Smooth muscle cell (in vitro differentiated cells): ENCODE measurements at regions not wholly inside any gene's neighbourhood (a gene's known extent, or its start where the extent isn't known, plus 50 kb on each side); places are given as distances from the start of the nearest gene placed in this dataset.

Experiments used
- DNase-seq: peaks from one replicate; lab custom pipeline; 2025; ENCODE audit not compliant: unreplicated experiment; lab: John Stamatoyannopoulos, UW
- H2AFZ ChIP-seq: fragments of 200-600 bp; sonication (generic); 2 replicates; pipeline ENCODE4 v1.6.0; 2016; ENCODE audit warnings: antibody characterized with exemption, low read depth, mild to moderate bottlenecking
- H3F3A ChIP-seq: fragments of 200-600 bp; sonication (generic); 2 replicates; pipeline ENCODE4 v1.6.0; 2017; ENCODE audit warnings: antibody characterized with exemption, low read depth
- H3K27ac ChIP-seq: fragments of 200-600 bp; sonication (generic); 2 replicates; pipeline ENCODE4 v1.5.1; 2016; ENCODE audit warnings: low read depth, mild to moderate bottlenecking
- H3K27me3 ChIP-seq: fragments of 200-600 bp; sonication (generic); 2 replicates; pipeline ENCODE4 v1.6.1; 2016; ENCODE audit warnings: low read depth, mild to moderate bottlenecking
- H3K36me3 ChIP-seq: fragments of 200-600 bp; sonication (generic); 2 replicates; pipeline ENCODE4 v1.5.1; 2016; ENCODE audit warnings: low read depth
- H3K4me1 ChIP-seq: fragments of 200-600 bp; sonication (generic); 2 replicates; pipeline ENCODE4 v1.5.1; 2016; ENCODE audit warnings: low read depth
- H3K4me2 ChIP-seq: fragments of 200-600 bp; sonication (generic); 2 replicates; pipeline ENCODE4 v1.6.0; 2016; ENCODE audit warnings: mild to moderate bottlenecking
- H3K4me3 ChIP-seq: fragments of 200-600 bp; sonication (generic); 2 replicates; pipeline ENCODE4 v1.5.1; 2016; ENCODE audit warnings: mild to moderate bottlenecking
- H3K79me2 ChIP-seq: fragments of 200-600 bp; sonication (generic); 2 replicates; pipeline ENCODE4 v1.6.0; 2016; ENCODE audit warnings: low read depth, mild to moderate bottlenecking
- H3K9ac ChIP-seq: fragments of 200-600 bp; sonication (generic); 2 replicates; pipeline ENCODE4 v1.6.0; 2016; ENCODE audit warnings: low read depth
- H3K9me3 ChIP-seq: fragments of 200-600 bp; sonication (generic); replicated peaks from 2 replicates; pipeline ENCODE4 v1.5.1; 2016; ENCODE audit warnings: low read depth
- H4K20me1 ChIP-seq: fragments of 200-600 bp; sonication (generic); 2 replicates; pipeline ENCODE4 v1.6.0; 2016; ENCODE audit warnings: low read depth
- WGBS: methylation state at CpG from one replicate; pipeline ENCODE4 v1.1.7; 2016; ENCODE audit warnings: low lambda C conversion rate; 5-methylcytosine and 5-hydroxymethylcytosine counted together
- TF ChIP-seq, protein P1 (sequence below): fragments of 200-600 bp; sonication (generic); IDR thresholded peaks from 2 replicates; pipeline ENCODE4 v1.5.1; 2017; ENCODE audit warnings: borderline replicate concordance, mild to moderate bottlenecking, antibody characterized with exemption; ENCODE audit not compliant: insufficient read depth, poor library complexity, severe bottlenecking

DNA sequence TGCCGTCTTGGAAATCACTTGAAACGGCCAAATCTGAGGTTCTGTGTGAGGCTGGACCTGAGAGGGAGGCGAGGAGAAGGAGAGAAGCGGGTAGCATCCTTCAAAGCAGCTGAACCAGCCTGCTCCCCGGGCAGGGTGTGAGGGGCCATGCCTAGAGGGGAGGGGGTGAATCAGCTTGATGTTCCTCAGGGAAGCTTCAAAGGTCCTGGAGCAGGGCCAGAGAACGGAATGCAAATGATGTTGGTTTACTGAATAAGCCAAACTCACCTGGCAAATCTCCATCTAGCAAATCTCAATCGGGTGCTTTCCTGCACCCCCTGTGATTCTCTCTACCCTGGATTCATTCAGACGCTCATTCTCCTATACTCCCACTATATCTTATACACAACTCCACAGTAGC, 226.9 kb downstream of the WDR11 start:
- Histone ChIP-seq H3K9ac (no peak overlapping the region), H3K27ac (peak overlapping the region; percentile 59), H3K4me3 (no peak overlapping the region), H3F3A (peaks cover 30% of the 10 kb centered on the region), H4K20me1 (no peaks in the 10 kb centered on the region), H3K4me1 (peaks cover 9% of the 10 kb centered on the region), H2AFZ (no peak overlapping the region), H3K36me3 (no peaks in the 10 kb centered on the region), H3K79me2 (no peaks in the 10 kb centered on the region), H3K9me3 (no peaks in the 10 kb centered on the region), H3K27me3 (no peaks in the 10 kb centered on the region), H3K4me2 (peak overlapping the region; percentile 65)
- TF ChIP-seq, protein P1, sequence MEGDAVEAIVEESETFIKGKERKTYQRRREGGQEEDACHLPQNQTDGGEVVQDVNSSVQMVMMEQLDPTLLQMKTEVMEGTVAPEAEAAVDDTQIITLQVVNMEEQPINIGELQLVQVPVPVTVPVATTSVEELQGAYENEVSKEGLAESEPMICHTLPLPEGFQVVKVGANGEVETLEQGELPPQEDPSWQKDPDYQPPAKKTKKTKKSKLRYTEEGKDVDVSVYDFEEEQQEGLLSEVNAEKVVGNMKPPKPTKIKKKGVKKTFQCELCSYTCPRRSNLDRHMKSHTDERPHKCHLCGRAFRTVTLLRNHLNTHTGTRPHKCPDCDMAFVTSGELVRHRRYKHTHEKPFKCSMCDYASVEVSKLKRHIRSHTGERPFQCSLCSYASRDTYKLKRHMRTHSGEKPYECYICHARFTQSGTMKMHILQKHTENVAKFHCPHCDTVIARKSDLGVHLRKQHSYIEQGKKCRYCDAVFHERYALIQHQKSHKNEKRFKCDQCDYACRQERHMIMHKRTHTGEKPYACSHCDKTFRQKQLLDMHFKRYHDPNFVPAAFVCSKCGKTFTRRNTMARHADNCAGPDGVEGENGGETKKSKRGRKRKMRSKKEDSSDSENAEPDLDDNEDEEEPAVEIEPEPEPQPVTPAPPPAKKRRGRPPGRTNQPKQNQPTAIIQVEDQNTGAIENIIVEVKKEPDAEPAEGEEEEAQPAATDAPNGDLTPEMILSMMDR = no peak
- 90% methylated on average over 8 of the region's 8 CpGs for WGBS
- DNase-seq = no peak

DNA sequence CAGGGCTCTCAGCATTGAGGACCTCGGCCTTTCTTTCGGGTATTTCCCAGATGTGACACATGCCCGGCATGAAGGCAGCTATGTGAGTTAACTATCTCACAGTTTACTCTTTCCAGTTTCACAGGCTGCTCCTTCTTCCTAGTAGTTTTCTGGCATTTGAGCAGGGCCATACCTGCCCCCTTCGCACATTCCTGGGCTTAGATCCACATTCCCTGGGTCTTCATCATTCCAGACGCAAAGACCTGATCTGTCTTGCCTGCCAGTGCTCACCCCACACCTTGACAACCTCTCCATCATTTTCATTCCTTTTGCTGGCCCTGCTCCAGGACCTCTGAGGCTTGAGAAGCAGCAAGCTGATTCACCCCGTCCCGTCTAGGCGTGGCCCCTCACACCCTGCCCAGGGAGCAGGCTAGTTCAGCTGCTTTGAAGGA, 227.5 kb downstream of the WDR11 start:
- peak overlapping the region; percentile 59 for H3K27ac ChIP-seq
- H3K4me2 ChIP-seq = peak overlapping the region; percentile 16
- H4K20me1 ChIP-seq = no peaks in the 10 kb centered on the region
- TF ChIP-seq, protein P1 = no peak
- no peak for DNase-seq
- H3K27me3 ChIP-seq = no peaks in the 10 kb centered on the region
- H3F3A ChIP-seq = peaks cover 34% of the 10 kb centered on the region
- H2AFZ ChIP-seq = no peak overlapping the region
- peaks cover 9% of the 10 kb centered on the region for H3K4me1 ChIP-seq
- H3K79me2 ChIP-seq = no peaks in the 10 kb centered on the region
- no peak overlapping the region for H3K4me3 ChIP-seq
- H3K9me3 ChIP-seq = no peaks in the 10 kb centered on the region
- no peaks in the 10 kb centered on the region for H3K36me3 ChIP-seq
- H3K9ac ChIP-seq = no peak overlapping the region
- 53% methylated on average over 8 of the region's 8 CpGs for WGBS

DNA sequence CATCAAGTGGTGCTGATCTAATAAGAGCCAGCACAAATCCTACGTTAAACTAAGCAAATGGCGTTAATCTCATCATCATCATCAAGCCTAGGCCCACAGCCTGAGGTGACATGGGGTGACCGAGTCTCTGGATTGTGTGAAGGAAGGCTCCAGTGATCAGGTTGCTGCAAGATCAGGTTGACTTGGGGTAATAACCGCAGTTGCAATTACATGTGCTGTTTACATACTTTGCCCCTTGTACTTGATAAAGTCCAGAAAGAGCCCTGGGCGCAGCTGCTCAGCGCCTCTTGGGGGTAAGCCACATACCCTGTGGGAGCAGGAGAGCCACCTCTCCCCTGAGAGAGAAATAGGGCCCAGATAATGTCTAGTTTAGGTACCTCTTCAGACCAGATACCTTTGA, 228.1 kb downstream of the WDR11 start:
- Histone ChIP-seq H3K4me3 (no peak overlapping the region), H3K79me2 (no peaks in the 10 kb centered on the region), H3K4me1 (peaks cover 9% of the 10 kb centered on the region), H3K9me3 (no peaks in the 10 kb centered on the region), H3K4me2 (peak overlapping the region; percentile 23), H4K20me1 (no peaks in the 10 kb centered on the region), H3K9ac (no peak overlapping the region), H3K36me3 (no peaks in the 10 kb centered on the region), H3K27ac (peak overlapping the region; percentile 59), H3K27me3 (no peaks in the 10 kb centered on the region), H3F3A (peaks cover 34% of the 10 kb centered on the region), H2AFZ (no peak overlapping the region)
- no peak for DNase-seq
- WGBS = 50% methylated on average over 6 of the region's 6 CpGs
- TF ChIP-seq, protein P1 = no peak

DNA sequence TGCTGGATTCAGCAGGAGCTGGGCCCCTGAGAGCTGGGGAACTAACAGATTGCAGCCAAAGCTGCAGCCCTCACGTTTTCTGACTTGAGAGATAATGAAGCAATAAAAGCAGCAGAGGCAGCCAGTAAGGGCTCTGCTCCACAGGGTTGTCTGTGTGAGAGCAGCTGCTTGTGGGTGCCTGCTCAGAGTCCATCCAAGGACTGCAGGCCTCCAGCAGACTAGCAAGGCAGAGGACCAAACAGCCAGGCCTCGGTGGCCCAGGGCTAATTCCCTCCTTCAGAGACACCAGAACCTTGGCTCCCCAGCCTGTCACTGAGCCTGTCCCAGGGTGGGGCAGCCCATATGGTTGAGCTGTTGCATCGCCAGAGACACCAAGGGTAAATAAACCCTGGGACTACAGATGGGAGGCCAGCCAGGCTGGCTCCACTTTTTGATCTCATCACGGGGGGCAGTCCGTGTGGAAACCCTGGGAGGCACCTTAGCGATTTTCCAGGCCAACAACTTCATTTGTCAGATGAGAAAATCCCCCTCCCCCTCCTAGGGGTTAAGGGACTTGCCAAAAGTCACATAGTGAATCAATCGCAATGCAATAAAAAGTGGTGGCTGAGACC, 229.2 kb downstream of the WDR11 start:
- peak overlapping the region; percentile 51 for H3K27ac ChIP-seq
- TF ChIP-seq, protein P1 = no peak
- peak overlapping the region; percentile 23 for H3K4me2 ChIP-seq
- no peaks in the 10 kb centered on the region for H3K36me3 ChIP-seq
- no peaks in the 10 kb centered on the region for H3K79me2 ChIP-seq
- H3F3A ChIP-seq = peaks cover 34% of the 10 kb centered on the region
- H4K20me1 ChIP-seq = no peaks in the 10 kb centered on the region
- H3K27me3 ChIP-seq = no peaks in the 10 kb centered on the region
- peaks cover 9% of the 10 kb centered on the region for H3K4me1 ChIP-seq
- H3K4me3 ChIP-seq = no peak overlapping the region
- WGBS = 15% methylated on average over 7 of the region's 7 CpGs
- H3K9ac ChIP-seq = no peak overlapping the region
- no peaks in the 10 kb centered on the region for H3K9me3 ChIP-seq
- H2AFZ ChIP-seq = no peak overlapping the region
- DNase-seq = no peak
